Panc1 (cell line): ENCODE measurements at regions not wholly inside any gene's neighbourhood (a gene's known extent, or its start where the extent isn't known, plus 50 kb on each side); places are given as distances from the start of the nearest gene placed in this dataset.

ENCODE experiments used
- ATAC-seq: fragments of 200-7000 bp; cut with Tn5 transposase; 2 replicates; pipeline ENCODE4 v1.9.1; 2020; ENCODE audit warnings: mild to moderate bottlenecking, moderate library complexity
- BruUV-seq: library from RNA; stranded (reverse); fragments of 400-500 nt; replicated peaks from 2 replicates; lab custom pipeline; 2021; lab: Mats Ljungman, UMichigan
- CTCF ChIA-PET: fragments of 300-600 bp; sonication (Branson Sonifier 250); formaldehyde crosslinking; loops from one replicate; lab custom pipeline; 2022; ENCODE audit warnings: antibody characterized with exemption; lab: Charles Lee
- POLR2A ChIA-PET: fragments of 300-600 bp; sonication (Branson Sonifier 250); formaldehyde crosslinking; loops from one replicate; lab custom pipeline; 2022; ENCODE audit warnings: antibody characterized with exemption; lab: Charles Lee
- DNase-seq: peaks from one replicate; pipeline ENCODE4 v3.0.0-alpha.2; 2010; ENCODE audit warnings: low read depth, low spot score
- H3K27ac ChIP-seq: 2 replicates; pipeline ENCODE4 v1.5.1; 2011; ENCODE audit warnings: mild to moderate bottlenecking, low read length, inconsistent platforms
- H3K27me3 ChIP-seq: fragments of 200-500 bp; sonication (Bioruptor generic); 2 replicates; pipeline ENCODE4 v1.6.0; 2014; ENCODE audit warnings: low read length, inconsistent platforms; ENCODE audit not compliant: control insufficient read depth, insufficient read depth
- H3K36me3 ChIP-seq: fragments of 200-500 bp; sonication (Bioruptor generic); 2 replicates; pipeline ENCODE4 v1.5.1; 2014; ENCODE audit warnings: inconsistent platforms, mild to moderate bottlenecking, low read length, moderate library complexity; ENCODE audit not compliant: control insufficient read depth, insufficient read depth
- H3K4me1 ChIP-seq: 2 replicates; pipeline ENCODE4 v1.5.1; 2011; ENCODE audit warnings: inconsistent platforms, mild to moderate bottlenecking, low read length, moderate library complexity; ENCODE audit not compliant: control insufficient read depth, insufficient read depth
- H3K4me3 ChIP-seq, 2 experiments: 2 replicates each; pipeline ENCODE4 v1.5.1; 2011 to 2012; ENCODE audit warnings: low read depth in 2 of 2, low read length in 2 of 2, mild to moderate bottlenecking in 2 of 2, inconsistent platforms in 1 of 2, moderate library complexity in 1 of 2
- H3K9me3 ChIP-seq: fragments of 200-500 bp; sonication (Bioruptor generic); 2 replicates; pipeline ENCODE4 v1.5.1; 2014; ENCODE audit warnings: low read depth, mild to moderate bottlenecking, inconsistent platforms, low read length, moderate library complexity; ENCODE audit not compliant: control insufficient read depth, insufficient read depth
- POLR2AphosphoS5 ChIP-seq: IDR thresholded peaks from 2 replicates; pipeline ENCODE4 v1.6.1; 2012; ENCODE audit warnings: mild to moderate bottlenecking, low read depth, low read length, moderate library complexity
- SIN3A ChIP-seq: IDR thresholded peaks from 2 replicates; pipeline ENCODE4 v1.6.1; 2012; ENCODE audit warnings: low read depth, mild to moderate bottlenecking, low read length, moderate library complexity, borderline replicate concordance; ENCODE audit not compliant: insufficient read depth
- TCF7L2 ChIP-seq: IDR thresholded peaks from 2 replicates; pipeline ENCODE4 v1.6.1; 2011; ENCODE audit warnings: mild to moderate bottlenecking, low read depth, low read length, inconsistent platforms
- in situ Hi-C: cut with HindIII; loops from 2 replicates; pipeline ENCODE4 v1.10.0; 2016; ENCODE audit warnings: low sequenced_read_pairs, low pct_unique_long_range_greater_than_20kb
- intact Hi-C: fragments of 100-400 bp; cut with micrococcal nuclease; formaldehyde crosslinking; loops from one replicate; pipeline ENCODE4 v1.10.0; 2022; ENCODE audit not compliant: unreplicated experiment
- TF ChIP-seq, protein P1 (sequence below), 2 experiments: IDR thresholded peaks; 2 replicates each; pipeline ENCODE4 v1.6.1; 2011 to 2012; ENCODE audit warnings: low read depth in 2 of 2, control low read depth in 1 of 2, low read length in 1 of 2, mild to moderate bottlenecking in 1 of 2, moderate library complexity in 1 of 2; ENCODE audit not compliant: insufficient read depth in 1 of 2
- TF ChIP-seq, protein P2 (sequence below): fragments of 450-650 bp; IDR thresholded peaks from 2 replicates; pipeline ENCODE4 v1.5.1; 2017; ENCODE audit warnings: mild to moderate bottlenecking

DNA sequence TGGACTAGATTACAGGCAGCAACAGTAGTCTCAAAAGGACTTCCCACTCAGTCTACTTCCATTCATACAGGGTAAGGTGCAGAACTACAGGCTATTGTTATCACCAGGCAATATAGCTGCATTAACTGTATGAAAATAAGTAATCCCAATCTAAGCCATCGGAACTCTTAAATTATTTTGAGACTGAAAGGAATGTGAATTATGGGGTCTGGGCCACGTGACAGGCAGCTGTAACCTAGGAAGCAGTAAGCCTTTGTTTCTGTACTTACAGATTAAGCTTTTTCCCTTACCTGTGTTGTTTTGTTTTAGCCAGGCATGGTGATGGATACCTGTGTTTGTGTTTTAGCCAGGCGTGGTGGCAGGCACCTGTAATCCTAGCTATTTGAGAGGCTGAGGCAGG is 152.4 kb upstream of the TRIM24 start:
- Histone ChIP-seq H3K4me1 (no peaks in the 10 kb centered on the region), H3K27me3 (no peaks in the 10 kb centered on the region), H3K36me3 (no peaks in the 10 kb centered on the region), H3K9me3 (no peaks in the 10 kb centered on the region), H3K4me3 (no peak overlapping the region), H3K27ac (no peak overlapping the region)
- no TSS peak for BruUV-seq
- TF ChIP-seq, protein P1, sequence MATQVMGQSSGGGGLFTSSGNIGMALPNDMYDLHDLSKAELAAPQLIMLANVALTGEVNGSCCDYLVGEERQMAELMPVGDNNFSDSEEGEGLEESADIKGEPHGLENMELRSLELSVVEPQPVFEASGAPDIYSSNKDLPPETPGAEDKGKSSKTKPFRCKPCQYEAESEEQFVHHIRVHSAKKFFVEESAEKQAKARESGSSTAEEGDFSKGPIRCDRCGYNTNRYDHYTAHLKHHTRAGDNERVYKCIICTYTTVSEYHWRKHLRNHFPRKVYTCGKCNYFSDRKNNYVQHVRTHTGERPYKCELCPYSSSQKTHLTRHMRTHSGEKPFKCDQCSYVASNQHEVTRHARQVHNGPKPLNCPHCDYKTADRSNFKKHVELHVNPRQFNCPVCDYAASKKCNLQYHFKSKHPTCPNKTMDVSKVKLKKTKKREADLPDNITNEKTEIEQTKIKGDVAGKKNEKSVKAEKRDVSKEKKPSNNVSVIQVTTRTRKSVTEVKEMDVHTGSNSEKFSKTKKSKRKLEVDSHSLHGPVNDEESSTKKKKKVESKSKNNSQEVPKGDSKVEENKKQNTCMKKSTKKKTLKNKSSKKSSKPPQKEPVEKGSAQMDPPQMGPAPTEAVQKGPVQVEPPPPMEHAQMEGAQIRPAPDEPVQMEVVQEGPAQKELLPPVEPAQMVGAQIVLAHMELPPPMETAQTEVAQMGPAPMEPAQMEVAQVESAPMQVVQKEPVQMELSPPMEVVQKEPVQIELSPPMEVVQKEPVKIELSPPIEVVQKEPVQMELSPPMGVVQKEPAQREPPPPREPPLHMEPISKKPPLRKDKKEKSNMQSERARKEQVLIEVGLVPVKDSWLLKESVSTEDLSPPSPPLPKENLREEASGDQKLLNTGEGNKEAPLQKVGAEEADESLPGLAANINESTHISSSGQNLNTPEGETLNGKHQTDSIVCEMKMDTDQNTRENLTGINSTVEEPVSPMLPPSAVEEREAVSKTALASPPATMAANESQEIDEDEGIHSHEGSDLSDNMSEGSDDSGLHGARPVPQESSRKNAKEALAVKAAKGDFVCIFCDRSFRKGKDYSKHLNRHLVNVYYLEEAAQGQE (IDR thresholded peaks at IDR 0.05; ENCODE audit: insufficient read depth in 1 of 2, low read depth in 2 of 2, low read length in 1 of 2), result no peak
- no peak for TF ChIP-seq TCF7L2
- TF ChIP-seq SIN3A, result no peak
- no peak for TF ChIP-seq POLR2AphosphoS5
- DNase-seq (no peak), ATAC-seq (no peak)
- ChIA-PET CTCF (no interaction called here), POLR2A (no interaction called here)
- in situ Hi-C loops, result no loop called here
- intact Hi-C loops, result no loop called here

DNA sequence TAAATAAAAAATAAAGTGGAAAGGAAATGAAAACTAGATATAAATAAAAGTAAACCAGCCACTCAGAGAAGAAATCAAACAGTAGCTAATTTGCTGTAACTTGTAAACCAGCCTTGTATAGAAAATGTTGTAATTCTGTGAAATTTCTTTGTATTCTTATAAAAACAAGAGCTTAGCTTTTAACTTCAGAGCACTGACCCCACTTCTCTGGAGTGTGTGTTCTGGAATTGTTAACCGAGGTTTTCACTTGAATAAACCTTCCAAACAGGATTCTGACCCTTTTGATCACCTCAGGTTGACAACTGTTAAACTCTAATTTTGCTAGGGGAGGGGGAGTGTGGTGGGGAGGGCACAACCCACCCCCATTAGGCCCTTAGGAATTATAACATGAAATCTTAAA is 151.9 kb upstream of the TRIM24 start:
- Histone ChIP-seq H3K36me3 (no peaks in the 10 kb centered on the region), H3K4me3 (no peak overlapping the region), H3K9me3 (no peaks in the 10 kb centered on the region), H3K4me1 (no peaks in the 10 kb centered on the region), H3K27me3 (no peaks in the 10 kb centered on the region), H3K27ac (no peak overlapping the region)
- BruUV-seq, result no TSS peak
- TF ChIP-seq SIN3A (no peak), TCF7L2 (no peak), POLR2AphosphoS5 (no peak)
- TF ChIP-seq, protein P1 (IDR thresholded peaks at IDR 0.05; ENCODE audit: insufficient read depth in 1 of 2, low read depth in 2 of 2, low read length in 1 of 2), result no peak
- TF ChIP-seq, protein P2, sequence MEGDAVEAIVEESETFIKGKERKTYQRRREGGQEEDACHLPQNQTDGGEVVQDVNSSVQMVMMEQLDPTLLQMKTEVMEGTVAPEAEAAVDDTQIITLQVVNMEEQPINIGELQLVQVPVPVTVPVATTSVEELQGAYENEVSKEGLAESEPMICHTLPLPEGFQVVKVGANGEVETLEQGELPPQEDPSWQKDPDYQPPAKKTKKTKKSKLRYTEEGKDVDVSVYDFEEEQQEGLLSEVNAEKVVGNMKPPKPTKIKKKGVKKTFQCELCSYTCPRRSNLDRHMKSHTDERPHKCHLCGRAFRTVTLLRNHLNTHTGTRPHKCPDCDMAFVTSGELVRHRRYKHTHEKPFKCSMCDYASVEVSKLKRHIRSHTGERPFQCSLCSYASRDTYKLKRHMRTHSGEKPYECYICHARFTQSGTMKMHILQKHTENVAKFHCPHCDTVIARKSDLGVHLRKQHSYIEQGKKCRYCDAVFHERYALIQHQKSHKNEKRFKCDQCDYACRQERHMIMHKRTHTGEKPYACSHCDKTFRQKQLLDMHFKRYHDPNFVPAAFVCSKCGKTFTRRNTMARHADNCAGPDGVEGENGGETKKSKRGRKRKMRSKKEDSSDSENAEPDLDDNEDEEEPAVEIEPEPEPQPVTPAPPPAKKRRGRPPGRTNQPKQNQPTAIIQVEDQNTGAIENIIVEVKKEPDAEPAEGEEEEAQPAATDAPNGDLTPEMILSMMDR, result no peak
- in situ Hi-C loops (no loop called here), intact Hi-C loops (no loop called here)
- ATAC-seq, result no peak
- no peak for DNase-seq
- CTCF ChIA-PET, result no interaction called here
- POLR2A ChIA-PET, result no interaction called here
